ENCODE measurements at regions not wholly inside any gene's neighbourhood (a gene's known extent, or its start where the extent isn't known, plus 50 kb on each side); places are given as distances from the start of the nearest gene placed in this dataset.

- TF ChIP-seq RCOR1 (IDR thresholded peaks at IDR 0.05; ENCODE audit: insufficient replicate concordance, low read length): no peak
- no peak for TF ChIP-seq CTCF (conservative IDR thresholded peaks at IDR 0.05; ENCODE audit: low read depth, low read length)
- no peak for TF ChIP-seq POLR2A (IDR thresholded peaks at IDR 0.05; ENCODE audit: low read depth, low read length)
- no peak for TF ChIP-seq MAFK (IDR thresholded peaks at IDR 0.05; ENCODE audit: low read depth, low read length)
- TF ChIP-seq RFX5 (IDR thresholded peaks at IDR 0.05; ENCODE audit: low read depth, low read length): no peak
- no peak for TF ChIP-seq CHD1 (IDR thresholded peaks at IDR 0.05; ENCODE audit: low read depth, low read length)
- no peak for TF ChIP-seq CEBPB (IDR thresholded peaks at IDR 0.05; ENCODE audit: low read depth, low read length)
Measured at GRCh38 chr2:187655001-187655400, 100.8 kb upstream of the TFPI start.
